ENCODE measurements at regions not wholly inside any gene's neighbourhood (a gene's known extent, or its start where the extent isn't known, plus 50 kb on each side); places are given as distances from the start of the nearest gene placed in this dataset.
"Not testable (repeated sequence)": the region's sequence is repeated elsewhere in the genome, so short reads cannot be mapped to it uniquely, and the experiment has no call there.

DNA sequence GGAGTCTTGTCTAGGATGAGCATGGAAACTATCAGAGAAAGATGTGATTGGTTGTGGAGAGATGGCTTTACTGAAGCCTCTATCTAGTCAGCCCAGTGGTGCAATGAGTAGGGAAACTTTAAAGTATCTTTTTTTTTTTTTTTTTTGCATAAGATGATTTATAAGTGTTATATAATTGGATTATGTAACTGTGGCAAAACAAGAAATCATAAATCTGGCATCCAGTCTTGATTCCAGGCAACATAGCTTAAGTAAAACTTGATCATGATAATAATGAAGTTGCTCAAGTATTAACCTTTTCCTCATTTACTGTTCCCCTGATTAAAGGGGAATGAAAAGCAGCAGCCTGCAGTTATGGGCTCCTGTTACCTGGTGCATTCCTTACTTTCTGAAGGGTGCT lies 538.0 kb upstream of the ATP2B1 start:
- no peak for DNase-seq

GRCh38 chr12:90245391-90245790 lies 536.8 kb upstream of the ATP2B1 start:
- DNase-seq: no peak

- no peak for DNase-seq
Measured at GRCh38 chr12:90244232-90244631, 535.6 kb upstream of the ATP2B1 start.

GRCh38 chr12:90243211-90243610 lies 534.6 kb upstream of the ATP2B1 start:
- no peak for DNase-seq

- no peak for DNase-seq
Measured at GRCh38 chr12:90239732-90240260, 531.2 kb upstream of the ATP2B1 start.

DNA sequence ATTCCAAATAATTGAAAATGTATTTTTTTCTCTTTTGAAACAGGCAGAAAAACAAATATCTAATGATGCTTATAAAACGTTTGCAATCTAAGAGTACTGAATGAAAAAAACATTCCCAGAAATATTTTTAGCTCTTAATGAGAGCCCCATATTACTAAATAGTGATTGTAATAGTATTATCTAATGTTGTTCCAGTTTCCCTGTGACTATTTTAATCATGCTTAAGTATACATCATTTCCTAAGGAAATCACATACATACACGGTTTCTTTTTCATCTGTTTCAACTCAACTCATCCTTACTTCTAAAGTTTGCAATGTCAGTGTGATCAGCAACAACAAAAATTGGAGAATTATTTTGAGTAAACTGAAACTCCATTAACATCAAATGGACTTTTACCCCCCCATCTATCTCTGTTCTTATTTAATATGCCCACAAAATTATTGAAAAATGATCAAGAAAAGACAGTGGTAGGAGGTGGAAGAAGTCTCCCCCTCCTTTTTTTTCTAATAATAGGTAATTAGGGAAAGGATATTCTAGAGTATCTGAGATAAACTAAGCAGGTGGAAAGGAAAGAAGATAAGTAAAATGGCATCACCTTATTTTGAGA lies 530.1 kb upstream of the ATP2B1 start:
- DNase-seq: no peak

- DNase-seq: no peak
Measured at GRCh38 chr12:90237841-90238240, 529.2 kb upstream of the ATP2B1 start.

GRCh38 chr12:90235642-90236041 lies 527.0 kb upstream of the ATP2B1 start:
- DNase-seq: no peak

GRCh38 chr12:90234472-90234871 lies 525.8 kb upstream of the ATP2B1 start:
- DNase-seq: no peak

- no peak for DNase-seq
Measured at GRCh38 chr12:90233168-90234100, 524.8 kb upstream of the ATP2B1 start.

DNA sequence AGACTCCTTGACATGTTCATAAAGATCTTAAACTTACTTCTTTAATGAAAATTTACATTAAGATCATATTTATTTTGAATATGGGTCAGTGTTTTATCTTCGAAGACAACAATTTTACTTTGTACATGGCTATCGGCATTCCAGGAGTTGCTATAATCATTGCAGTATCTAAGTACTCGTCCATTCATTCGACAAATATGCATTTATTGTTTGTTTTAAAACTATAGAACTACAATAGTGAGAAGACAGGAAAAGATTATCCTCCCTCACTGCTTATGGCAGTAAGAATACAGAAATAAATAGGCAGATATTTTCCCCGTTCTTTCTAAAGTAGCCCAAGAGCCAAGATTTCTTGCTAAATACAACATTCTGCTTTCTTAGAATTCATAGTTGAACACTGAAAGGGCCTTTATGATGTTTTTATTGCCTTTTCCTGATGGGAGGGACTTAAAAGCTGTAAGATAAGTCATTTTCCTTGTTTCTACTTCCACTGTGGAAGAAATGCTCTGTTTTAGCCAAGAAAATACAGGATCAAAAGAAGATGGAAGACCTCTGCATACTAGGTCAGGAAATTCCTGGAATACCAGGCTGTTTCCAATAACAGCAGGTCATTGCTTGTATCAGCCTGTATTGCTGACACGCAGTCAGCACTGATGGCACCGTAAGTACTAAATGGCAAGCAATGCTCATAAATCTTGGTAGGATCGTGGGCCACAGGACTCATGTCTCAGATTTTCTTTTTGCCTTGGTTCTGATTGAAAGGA lies 521.0 kb upstream of the ATP2B1 start:
- DNase-seq: no peak

- no peak for DNase-seq
Measured at GRCh38 chr12:90226211-90226610, 517.6 kb upstream of the ATP2B1 start.

DNA sequence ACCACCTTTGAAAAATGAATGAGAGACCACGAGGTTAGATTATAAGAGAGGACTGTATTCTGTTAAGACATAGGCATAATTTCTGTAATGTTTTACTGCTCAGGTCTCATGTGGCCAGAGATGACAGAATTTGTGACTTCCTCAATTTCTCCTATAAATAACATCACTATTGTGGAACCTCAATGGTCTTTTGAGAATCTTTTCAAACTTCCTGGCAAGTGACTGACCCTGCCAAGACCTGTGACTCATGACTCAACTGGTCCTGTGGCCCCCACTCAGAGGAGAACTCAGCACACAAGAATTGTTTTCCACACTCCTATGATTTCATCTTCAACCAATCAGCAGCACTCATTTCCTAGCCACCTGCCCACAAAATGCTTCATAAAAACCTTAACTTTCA lies 508.2 kb upstream of the ATP2B1 start:
- no peak for DNase-seq

GRCh38 chr12:90216020-90216552 lies 507.4 kb upstream of the ATP2B1 start:
- no peak for DNase-seq

DNA sequence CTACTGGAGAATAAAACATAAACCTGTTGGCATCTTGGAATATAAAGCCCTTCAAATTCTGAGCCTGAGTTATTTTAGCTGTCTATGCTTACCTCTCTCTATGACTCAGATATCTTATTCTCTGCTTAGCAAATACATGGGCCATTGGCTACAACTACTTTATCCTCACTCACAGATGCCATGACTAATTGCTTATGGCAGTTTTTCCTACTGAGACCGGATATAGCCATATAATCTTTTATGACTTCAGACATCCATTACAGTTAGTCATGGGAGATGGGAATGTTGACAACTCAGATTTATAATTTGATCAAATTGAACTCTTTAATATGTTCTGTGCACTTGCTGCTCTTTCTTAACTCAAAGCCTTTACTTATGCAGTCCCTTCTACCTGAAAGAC lies 502.4 kb upstream of the ATP2B1 start:
- DNase-seq: no peak

GRCh38 chr12:90209029-90209428 lies 500.4 kb upstream of the ATP2B1 start:
- DNase-seq: no peak

DNA sequence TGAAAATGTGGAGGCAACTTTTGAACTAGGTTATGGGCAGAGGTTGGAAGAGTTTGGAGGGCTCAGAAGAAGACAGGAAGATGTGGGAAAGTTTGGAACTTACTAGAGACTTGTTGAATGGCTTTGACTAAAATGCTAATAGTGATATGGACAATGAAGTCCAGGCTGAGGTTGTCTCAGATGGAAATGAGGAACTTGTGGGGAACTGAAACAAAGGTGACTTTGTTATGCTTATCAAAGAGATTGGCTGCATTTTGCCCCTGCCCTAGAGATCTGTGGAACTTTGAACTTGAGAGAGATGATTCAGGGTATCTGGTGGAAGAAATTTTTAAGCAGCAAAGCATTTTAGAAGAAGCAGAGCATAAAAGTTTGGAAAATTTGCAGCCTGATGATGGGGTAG lies 499.7 kb upstream of the ATP2B1 start:
- not testable (repeated sequence) for DNase-seq

DNA sequence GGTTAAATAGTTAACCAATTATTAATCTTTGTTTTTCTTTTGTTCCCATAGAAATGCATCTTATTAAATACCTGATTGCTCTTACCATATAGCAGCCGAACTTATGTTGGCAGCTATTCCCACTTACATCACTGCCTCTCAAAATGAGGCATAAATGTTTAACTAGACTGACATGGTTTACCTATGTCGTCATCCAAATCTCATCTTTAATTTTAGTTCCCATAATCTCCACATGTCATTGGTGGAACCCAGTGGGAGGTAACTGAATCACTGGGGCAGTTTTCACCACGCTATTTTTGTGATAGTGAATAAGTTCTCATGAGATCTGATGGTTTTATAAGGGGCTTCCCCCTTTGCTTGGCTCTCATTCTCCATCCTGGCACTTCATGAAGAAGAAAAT lies 499.2 kb upstream of the ATP2B1 start:
- DNase-seq: no peak

GRCh38 chr12:90205165-90205564 lies 496.5 kb upstream of the ATP2B1 start:
- DNase-seq: no peak

DNA sequence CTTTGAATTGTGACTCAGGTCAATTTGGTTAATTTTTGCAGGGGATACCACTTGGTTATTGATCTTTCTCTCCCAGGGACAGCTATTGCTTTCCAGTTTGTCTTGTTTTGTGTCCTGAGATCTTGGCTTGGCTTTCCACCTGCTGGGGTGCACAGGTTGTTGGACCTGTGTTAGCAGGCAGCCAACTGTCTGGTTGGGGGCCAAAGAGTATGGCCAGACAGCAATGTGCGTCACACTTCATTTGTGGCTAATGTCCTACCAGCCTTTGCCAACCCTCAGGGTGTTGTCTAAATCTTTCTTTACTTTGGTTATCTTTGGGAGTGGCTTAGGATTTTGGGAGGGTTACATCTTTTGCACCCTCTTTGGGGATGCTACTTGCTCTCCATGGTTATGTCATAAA lies 494.9 kb upstream of the ATP2B1 start:
- DNase-seq: no peak

DNA sequence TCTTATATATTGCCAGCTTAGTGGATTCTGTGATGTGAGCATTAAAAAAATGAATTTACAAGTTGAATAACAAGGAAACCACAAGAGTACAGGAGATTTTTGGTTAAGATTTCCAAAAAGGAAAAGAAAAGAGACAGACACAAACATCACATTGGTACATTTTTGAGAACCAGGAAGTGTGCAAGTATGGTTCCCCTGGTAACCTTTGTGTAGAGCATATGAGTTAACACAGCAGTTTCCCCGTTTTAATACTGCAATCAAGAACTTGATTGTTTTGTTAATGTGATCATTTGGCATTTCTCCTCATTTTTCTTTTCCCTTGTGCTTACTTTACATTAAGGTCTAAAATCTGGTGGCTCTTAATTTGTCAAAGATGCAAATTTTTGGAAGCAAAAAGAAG lies 490.4 kb upstream of the ATP2B1 start:
- no peak for DNase-seq

DNA sequence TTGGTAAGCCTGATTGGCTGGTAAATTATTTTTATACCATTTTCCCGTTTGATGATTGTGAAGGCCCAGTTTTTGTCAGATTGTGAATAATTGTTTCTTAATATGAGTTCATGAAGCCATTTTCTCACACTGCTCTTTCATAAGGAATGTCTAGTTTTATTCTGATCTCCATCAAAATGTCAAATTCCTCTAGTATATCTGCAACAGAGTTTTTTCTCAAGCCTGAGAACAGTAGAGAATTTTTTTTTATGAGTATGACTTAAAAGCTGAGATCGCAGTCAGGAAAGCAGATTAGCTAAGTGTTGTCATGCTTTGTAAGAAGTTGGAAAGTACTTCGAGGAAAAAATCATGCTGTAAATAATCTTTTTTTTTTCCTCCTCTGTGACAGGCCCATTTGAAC lies 484.9 kb upstream of the ATP2B1 start:
- no peak for DNase-seq

- no peak for DNase-seq
Measured at GRCh38 chr12:90188857-90189256, 480.2 kb upstream of the ATP2B1 start.
